SK-N-MC (cell line): ENCODE measurements at regions not wholly inside any gene's neighbourhood (a gene's known extent, or its start where the extent isn't known, plus 50 kb on each side); places are given as distances from the start of the nearest gene placed in this dataset.

Experiments
- EZH2 ChIP-seq: fragments of 200-600 bp; sonication (generic); IDR thresholded peaks from one replicate; pipeline ENCODE4 v1.6.1; 2017; ENCODE audit warnings: antibody characterized with exemption
- FOXP2 ChIP-seq: optimal IDR thresholded peaks from 2 replicates; pipeline ENCODE3; 2011; ENCODE audit warnings: mild to moderate bottlenecking, moderate library complexity; ENCODE audit not compliant: insufficient read depth; ENCODE audit errors: extremely low read length, control extremely low read depth

DNA sequence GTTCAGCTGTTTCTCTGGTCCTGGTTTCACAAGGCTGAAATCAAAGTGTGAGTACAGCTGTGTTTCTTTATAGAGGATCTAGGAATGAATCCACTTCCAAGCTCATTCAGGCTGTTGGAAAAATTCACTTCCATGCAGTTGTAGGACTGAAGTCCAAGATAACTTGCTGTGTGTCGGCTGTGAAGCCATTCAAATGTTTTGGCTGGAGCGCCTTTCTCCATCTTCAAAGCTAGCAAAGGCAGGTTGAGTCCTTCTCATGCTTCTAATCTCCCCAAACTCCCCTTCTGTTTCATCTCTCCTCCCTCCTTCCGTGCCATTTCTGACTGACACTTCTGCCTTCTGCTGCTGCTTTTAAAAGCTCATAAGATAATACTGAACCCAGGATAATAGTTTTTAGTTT lies 1195.4 kb upstream of the LRRN3 start:
- TF ChIP-seq FOXP2 = no peak
- no peak for TF ChIP-seq EZH2
